COLO668 (cell line): ENCODE measurements at regions not wholly inside any gene's neighbourhood (a gene's known extent, or its start where the extent isn't known, plus 50 kb on each side); places are given as distances from the start of the nearest gene placed in this dataset.
"Not testable (repeated sequence)": the region's sequence is repeated elsewhere in the genome, so short reads cannot be mapped to it uniquely, and the experiment has no call there.

Experiments used
- DNase-seq: peaks from one replicate; lab custom pipeline; 2025; ENCODE audit not compliant: unreplicated experiment; lab: John Stamatoyannopoulos, UW

DNA sequence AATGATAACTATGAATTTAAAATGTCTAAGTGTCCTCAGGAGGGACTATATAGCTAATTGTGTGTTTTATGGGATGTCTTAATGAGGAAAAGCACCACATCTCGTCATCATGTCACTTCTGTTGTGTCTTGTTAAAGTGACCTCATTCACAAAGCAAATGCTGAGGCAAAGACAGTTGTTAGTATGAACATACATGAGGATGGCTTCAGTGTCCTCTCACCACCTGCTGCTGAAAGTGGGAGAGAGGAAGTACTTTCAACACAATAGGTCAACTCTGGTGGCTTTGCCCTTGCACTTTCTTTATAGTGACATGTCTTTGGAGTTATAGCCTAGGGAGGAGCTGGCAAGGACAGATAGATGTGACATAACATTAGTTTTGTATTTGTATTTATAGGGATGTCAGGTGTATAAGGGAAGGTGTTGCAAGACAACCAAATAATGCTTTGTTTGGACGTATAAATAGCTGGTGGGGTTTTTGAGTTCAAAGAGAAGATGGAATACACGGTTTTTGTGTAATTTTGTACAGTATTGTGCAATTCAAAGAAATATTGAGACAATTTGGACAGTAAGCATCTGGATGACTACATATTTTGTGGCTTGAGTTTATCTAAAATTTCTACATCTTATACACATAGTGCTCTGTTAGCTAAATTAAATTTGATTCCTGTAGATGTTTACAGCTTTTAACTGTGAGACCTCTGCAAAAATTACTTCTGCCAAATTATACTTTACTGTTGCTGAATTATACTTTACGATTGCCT lies 131.7 kb upstream of the ATP2B1 start:
- no peak for DNase-seq

DNA sequence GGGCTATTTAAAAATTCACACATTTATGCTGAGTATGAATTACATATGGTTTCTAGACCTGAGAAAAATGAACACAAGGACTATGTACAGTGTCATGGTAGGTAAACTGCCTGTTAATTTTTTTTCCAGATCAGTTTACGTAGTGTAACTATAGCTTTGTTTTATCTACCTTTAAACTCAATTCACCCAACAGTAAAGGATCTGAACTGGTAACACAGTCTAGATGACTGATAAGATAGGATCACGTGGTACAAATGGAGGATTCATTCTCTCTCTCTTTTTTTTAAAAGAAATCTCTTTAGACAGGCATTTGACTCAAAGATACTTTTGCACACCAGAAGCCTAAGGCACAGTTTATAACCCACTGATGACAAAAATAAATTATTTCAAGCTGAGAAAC lies 130.8 kb upstream of the ATP2B1 start:
- no peak for DNase-seq

DNA sequence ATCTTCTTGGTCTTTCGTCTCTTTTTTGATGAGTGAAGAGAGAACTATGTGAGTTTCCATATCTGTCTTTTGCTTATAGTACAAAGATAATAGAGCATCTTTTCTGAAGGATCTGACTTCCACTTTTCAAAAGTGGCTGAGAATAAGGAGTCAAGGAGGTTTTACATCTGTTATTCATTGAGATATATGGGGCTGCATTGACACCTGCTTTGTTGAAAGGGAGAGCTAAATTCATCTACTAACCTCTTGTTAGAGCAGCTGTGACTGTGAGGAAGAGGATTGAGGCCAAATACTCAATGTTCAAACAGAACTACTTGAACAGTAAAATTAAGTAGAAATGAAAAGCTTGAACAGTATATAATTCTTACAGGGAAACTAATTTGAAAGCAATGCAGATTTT lies 130.2 kb upstream of the ATP2B1 start:
- no peak for DNase-seq

DNA sequence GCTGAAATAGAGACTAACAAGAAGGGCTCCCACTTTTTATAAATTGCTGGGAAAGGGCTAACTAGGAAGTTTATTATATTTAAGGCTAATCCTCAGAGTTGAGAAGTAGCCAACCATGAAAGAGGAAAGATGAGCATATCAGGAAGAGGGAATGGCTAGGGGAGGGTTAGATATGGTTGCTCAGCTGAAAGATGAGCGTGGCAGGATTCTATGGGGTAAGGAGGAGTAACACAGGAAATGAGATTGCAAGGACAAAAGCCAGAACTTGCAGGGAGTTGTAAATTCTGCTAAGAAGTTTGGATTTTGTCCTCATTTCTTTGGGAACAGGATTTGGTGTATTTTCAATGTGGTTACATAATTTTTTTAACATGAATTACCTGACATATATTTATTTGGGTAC lies 127.4 kb upstream of the ATP2B1 start:
- no peak for DNase-seq

DNA sequence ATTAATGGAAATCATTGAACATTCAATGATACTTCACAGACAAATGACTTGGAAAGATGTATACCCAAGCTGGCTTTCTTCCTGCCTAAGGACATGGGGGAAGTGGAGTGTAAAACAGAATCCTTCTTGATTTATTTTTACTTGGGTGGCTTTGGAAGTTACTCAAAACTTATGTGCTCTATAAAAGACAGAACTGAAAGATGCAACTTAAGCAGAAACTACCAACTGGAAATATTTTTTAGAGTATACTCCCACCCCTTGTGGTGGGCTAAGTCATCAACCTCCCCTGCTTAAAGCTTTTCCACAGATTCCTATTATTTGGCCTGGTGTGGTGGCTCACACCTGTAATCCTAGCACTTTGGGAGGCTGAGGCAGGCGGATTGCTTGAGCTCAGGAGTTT lies 126.0 kb upstream of the ATP2B1 start:
- no peak for DNase-seq

DNA sequence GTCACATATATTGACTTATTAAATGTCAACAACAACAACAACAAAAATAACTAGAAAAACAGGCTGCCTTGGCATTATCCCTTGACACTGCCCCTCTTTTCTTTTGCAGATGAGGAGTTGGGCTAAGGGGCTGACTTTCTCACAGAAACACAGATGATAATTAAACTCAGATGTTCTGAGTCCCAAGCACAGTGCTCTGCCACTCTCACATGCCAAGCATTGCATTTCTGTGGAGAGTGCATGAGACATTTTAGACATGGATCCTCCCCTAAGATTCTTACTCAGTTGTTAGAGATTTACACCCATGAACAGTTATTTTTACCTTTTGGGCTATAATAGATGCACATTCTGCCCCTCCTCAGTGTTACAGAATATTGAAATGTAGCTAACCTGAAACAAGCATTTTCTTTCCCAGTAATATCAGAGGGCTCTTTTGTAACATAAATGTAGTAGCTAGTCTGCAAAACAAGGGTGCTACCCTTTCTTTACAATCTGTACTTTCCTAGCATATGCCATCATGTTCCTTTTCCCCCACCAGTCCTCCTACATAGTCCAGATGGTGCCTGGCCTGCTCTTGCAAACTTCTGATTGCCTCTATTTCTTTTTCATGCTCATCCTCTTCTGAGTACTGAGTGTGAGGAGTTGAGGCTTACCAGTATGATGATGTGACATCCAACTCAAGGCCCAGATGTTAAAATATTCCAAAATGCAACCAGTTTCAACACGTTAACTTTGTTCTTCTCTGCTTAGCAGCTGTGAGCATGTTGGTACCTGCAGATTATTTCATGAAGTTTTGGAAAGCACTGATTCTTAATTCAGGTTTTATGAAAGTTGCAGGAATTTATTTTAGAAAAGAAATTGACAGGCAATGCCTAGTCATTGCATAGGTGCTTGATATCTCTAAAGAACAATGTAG lies 125.0 kb upstream of the ATP2B1 start:
- DNase-seq: no peak

DNA sequence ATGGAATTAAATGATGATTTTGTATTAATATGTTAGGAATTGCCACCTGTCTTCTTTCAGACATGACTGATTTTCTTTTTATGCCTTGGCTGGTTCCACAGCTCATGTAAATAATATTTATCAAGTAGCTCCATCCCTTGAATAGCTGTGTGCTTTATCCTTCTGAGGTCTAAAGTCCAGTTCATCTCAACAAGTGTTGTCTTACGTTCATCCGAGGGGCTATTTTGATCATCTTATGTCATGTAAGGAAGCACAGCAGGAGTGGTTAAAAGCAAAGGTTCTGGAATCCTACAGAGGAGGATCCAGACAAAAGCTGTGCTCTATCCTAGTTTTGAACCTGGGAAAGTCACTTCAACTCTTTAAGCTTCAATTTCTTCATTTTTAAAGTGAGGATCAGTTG lies 123.7 kb upstream of the ATP2B1 start:
- no peak for DNase-seq

DNA sequence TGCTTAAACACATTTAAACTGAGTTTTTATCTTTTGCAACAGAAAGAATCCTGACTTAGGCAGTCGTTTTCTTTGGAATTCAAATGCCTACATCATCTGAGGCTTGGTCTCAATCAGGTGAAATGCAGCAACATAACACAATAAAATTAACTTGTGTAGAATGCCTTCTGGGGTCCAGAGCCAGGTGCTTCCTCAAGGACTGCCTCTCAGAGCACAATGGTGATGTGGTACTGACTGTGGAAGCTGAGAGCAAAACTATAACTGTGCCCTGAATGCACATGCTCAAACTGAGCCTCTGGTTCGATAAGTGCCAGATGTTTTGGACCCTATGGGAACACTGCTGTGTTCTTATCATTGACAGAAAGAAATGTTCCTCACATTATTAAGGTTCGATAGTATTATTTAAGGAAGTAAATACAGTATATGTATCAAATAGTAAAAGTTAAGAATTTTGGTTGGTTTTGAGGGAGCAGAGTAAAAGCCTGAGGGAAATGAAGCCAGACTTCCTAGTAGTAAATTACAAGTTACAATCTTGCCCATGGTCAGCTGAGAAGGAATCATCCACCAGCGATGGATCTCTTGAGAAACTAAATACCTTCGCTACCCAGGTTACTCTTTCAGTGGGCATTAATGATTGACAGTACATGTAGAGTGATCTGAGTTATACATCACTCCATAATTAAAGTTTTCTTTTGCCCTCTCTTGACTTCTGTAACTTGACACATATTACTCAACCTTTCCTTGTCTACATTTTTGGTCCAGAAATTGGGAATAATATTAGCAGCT lies 122.9 kb upstream of the ATP2B1 start:
- DNase-seq: no peak

DNA sequence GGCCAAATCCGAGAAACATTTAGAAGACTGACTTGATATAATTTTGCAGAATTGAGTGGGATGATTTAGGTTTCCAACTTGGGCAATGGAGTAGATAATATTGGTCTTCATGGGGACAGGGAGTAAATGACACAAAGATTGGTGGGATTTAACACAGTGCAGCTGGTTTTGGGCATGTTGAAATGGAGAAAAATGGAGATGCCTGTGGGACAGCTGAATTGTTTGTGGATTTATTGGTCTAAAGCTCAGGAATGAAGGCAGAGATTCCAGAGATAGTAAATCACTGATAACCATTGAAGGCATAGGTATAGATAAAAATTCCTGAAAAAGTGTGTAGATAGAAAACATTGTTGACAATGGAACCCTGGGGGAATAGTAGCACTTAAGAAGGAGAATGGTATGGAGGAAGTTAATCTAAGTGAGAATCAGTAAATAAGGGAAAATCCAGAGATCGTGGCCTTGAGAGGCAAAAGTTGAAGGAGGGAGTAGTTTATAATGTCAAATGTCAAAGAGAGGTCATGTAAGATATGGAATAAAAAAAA lies 120.9 kb upstream of the ATP2B1 start:
- no peak for DNase-seq

DNA sequence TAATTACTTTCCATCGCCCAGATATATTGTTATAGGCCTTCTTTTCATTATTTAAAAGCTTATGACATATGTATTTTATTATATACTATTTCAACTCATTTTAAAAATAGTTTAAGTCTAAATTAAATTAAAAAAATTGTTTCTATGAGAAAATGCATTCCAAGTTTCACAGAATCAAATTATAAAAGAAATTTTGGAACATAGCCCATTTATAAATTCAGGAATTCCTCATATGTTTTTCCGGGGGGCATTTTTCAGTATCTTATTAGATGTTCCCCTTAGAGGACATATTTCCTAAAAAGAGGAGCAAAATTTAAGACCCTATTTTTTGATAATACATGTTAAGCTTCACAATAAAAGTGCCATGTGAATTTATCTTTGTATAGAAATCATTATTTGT lies 119.9 kb upstream of the ATP2B1 start:
- no peak for DNase-seq

DNA sequence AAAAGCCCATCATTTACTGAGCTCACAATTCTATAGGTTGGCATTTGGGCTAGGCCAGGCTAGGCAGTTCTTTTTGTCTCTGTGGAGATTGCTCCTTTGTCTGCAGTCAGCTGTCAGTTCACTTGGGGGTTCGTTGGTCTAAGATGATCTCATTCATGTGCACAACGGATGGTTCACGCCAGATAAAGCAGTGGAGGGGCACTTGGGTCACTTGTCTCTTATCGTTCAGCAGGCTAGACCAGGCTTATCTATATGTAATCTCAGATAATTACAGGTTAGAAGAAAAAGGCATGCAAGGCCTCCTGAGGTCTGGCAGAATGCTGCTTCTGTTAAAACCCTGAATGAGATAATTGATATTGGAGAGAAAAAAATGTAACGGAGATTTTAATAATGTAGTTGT lies 119.0 kb upstream of the ATP2B1 start:
- no peak for DNase-seq

DNA sequence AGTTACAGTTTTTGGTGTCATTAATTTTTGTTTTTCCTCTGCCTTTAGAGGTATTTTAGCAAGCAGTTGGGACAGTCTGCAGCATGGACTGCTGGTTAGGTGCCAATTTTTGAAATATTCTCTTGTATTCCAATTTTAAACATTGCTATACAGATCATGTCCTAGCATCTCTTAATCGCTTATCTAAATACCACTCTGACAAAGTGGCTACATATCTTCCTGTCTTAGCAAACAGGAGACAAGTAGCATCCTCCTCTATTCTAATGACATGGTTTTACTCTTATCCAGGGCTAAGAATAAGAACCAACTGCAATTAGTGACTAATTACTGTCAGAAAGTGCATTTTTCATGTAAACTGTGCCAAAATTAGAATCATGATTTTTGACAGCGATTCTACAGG lies 117.8 kb upstream of the ATP2B1 start:
- no peak for DNase-seq

DNA sequence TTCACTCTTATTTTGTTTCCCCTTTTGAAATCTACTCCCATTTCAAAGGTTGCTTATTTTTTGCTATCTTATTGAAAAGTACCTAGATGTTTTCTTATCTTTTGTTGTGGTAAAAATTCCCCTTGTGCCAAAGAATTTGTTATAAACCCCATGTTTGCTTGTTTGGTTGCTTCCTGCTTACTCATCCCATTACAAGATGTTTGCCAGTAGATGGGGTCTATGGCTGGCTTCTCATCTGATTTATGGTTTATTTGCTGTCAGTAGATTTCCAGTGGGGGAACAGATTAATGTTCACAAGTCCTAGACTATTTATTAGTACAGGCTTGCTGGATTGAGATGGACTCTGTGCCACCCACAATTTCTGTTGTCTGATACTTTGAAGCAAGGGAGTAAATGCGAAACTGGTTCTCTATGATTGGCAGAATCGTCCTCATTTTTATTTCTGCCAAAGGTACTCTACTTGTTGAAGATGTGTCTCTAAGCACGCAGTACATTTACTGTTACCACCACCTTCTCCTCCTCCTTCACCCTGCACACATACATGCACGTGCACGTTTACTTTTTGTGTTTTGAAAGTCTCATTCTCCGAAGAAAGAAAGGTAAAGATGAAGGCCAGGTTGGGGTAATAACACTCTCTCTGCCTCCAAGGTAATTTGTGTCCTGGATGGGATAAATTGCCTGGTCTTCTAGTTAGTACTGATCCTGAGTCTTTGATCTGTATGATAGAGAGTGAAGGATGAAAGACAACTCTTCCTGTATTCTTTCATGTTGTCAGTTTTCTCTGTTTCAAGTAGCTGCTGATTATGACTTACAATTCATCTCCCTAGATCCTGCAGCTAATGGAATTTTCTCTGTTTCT lies 117.2 kb upstream of the ATP2B1 start:
- DNase-seq: no peak

DNA sequence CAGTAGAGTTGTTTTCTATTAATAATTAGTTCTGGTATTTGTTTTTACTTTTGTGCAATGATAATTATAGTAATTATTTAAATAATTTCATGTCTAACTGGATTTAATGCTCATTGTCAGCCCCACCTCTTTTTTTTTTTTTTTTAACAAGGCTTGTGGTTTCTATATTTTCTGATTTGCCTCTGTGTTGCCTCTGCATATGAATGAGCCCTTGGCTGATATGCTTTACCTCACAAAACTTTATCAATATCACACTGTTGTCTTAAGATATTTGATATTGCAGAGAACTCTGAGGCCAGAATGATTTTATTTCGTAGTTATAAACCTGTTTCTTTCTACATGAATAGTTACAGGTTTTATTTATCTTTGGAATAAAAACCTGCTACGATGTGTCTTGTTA lies 116.2 kb upstream of the ATP2B1 start:
- no peak for DNase-seq

DNA sequence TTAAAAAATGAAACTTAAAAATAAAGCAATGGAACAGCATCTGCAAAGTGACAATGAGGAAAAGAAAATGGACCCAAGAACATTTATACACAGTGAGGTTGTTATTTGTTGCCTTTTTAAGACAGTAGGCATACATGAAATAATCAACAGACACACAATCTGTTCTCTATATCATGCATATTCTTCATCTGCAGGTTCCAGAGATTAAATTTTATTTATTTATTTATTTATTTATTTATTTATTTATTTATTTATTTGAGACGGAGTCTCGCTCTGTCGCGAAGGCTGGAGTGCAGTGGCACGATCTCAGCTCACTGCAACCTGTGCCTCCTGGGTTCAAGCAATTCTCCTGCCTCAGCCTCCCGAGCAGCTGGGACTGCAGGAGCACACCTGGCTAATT lies 114.4 kb upstream of the ATP2B1 start:
- not testable (repeated sequence) for DNase-seq

DNA sequence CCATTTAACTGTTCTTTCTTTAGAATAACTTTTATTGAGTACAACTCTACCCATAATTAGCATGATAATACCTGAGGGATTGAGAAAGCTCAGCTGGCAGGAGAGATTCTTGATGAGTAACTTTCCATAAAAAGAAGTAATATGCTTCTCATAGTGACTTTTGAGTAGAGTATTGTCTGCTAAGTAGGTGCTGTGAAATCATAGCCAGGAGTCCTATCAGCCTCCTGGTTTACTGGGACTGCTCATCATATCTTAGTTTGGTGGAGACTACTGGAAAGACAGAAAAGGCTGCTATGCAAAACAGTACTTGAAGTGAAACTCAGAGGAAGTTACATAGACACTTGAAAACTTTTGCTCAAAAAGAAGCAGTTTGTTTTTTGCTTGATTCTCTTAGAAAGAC lies 113.3 kb upstream of the ATP2B1 start:
- DNase-seq: no peak

DNA sequence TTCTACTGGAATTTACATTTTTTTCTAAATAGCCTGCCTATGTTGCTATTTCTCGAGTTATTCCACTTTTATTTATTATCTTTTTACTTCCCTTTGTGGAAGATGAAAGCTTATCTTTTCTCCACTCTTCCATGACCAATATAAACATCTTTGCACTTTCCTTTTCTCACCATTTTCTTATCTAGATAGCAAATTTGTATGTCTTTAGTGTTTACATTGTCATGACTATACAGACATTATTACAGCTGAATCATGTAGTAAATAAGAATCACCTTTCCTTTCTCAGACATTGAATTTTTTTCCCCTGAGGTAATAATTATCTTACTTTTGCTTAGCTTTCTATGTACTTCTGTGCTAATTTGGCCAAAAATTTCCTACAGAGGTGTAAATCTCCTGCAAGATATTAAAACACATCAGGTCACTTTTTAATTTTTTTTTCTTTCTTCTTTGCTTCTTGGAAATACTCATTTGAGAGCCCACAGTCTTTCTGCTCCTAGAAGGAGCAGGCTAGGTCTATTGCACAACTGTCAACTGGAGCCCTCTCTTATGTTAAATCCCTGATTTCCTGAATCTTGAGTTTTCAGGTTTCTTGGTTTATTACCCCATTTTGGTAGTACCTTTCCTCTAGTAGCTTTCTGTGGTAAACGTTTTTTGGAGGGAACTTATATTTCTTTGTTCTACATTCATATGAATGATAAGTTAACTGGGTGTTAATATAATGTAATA lies 109.0 kb upstream of the ATP2B1 start:
- DNase-seq: no peak

DNA sequence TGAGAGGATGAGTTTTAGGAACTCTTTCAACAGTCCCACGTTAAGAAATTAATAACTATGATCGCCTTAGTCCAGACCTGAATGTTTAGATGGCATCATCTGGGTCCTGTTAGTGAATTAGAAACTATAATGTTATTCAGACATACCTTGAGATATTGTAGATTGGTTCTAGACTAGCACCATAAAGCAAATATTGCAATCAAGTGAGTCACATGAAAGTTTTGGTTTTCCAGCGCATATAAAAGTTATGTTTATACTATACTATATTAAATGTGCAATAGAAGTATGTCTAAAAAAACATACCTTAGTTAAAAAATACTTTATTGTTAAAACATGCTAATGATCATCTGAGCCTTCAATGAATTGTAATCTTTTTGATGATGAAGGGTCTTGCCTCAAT lies 106.6 kb upstream of the ATP2B1 start:
- no peak for DNase-seq

DNA sequence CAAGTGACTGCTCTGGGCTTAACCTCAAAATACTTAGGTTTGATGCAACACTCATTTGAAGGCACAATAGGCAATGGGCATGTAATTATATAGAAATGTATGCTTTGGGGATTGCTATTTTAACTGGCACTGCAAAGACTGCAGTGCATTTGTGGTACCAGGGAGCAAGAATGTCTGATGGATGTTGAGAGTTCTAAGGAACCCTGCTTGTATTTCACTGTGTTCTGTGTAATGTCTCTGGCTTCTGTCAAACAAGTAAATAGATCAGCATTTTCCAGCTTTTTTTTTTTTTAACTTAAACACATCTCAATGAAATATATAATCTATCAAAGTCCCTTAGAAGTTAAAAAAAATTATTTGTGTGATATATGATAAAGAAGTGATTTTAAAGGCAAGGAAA lies 94.8 kb upstream of the ATP2B1 start:
- no peak for DNase-seq

DNA sequence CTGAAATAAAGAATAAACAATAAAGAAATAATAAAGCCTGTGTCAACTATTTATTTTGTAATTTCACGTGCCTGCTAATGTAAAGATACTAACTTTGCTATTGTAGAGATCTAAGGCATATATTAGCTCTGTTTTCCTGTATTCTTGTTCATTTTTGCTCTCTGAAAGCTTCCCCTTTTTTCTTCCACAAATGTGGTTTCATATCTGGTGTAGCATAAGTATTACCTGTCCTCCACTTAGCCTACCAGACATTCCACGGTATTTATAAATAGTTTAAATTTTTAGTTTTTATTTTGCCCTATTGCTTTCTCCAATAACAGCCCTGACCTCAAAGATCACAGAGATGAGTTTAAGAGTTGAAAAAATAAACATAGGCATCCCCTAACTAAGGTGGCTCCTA lies 92.6 kb upstream of the ATP2B1 start:
- no peak for DNase-seq
